NB4 (cell line): ENCODE measurements at regions not wholly inside any gene's neighbourhood (a gene's known extent, or its start where the extent isn't known, plus 50 kb on each side); places are given as distances from the start of the nearest gene placed in this dataset.
"Not testable (repeated sequence)": the region's sequence is repeated elsewhere in the genome, so short reads cannot be mapped to it uniquely, and the experiment has no call there.

ENCODE experiments used
- MAX ChIP-seq: IDR thresholded peaks from 2 replicates; pipeline ENCODE4 v1.6.1; 2011; ENCODE audit warnings: low read depth, low read length
- TF ChIP-seq, protein P1 (sequence below): IDR thresholded peaks from one replicate; pipeline ENCODE4 v1.5.1; 2012; ENCODE audit warnings: low read depth, low read length

DNA sequence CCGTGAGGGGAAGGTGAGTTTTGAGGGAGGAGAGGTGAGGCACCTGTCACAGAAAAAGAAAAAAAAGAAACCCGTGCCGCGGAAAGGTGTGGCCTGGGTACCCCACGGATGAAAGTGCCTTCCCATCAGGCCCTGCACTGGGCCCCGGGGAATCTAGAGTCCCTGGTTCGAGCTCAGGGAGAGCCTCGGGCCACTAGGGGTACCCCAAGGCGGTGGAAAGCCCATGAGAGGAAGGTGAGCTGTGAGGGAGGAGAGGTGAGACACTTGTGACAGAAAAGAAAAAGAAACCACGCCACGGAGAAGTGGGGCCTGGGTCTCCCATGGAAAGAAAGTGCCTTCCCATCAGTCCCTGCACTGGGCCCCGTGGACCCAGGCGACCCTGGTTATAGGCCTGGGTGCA, 3359.9 kb upstream of the OR11H1 start:
- TF ChIP-seq, protein P1, sequence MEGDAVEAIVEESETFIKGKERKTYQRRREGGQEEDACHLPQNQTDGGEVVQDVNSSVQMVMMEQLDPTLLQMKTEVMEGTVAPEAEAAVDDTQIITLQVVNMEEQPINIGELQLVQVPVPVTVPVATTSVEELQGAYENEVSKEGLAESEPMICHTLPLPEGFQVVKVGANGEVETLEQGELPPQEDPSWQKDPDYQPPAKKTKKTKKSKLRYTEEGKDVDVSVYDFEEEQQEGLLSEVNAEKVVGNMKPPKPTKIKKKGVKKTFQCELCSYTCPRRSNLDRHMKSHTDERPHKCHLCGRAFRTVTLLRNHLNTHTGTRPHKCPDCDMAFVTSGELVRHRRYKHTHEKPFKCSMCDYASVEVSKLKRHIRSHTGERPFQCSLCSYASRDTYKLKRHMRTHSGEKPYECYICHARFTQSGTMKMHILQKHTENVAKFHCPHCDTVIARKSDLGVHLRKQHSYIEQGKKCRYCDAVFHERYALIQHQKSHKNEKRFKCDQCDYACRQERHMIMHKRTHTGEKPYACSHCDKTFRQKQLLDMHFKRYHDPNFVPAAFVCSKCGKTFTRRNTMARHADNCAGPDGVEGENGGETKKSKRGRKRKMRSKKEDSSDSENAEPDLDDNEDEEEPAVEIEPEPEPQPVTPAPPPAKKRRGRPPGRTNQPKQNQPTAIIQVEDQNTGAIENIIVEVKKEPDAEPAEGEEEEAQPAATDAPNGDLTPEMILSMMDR: not testable (repeated sequence)
- TF ChIP-seq MAX: not testable (repeated sequence)
